Endodermal cell (in vitro differentiated cells): ENCODE measurements at regions not wholly inside any gene's neighbourhood (a gene's known extent, or its start where the extent isn't known, plus 50 kb on each side); places are given as distances from the start of the nearest gene placed in this dataset.

Experiments
- DNase-seq: peaks from one replicate; pipeline ENCODE4 v3.0.0-alpha.2; 2017
- H3K27ac ChIP-seq: 2 replicates; pipeline ENCODE4 v1.5.1; 2013; ENCODE audit warnings: mild to moderate bottlenecking, low read depth, low read length, moderate library complexity
- H3K27me3 ChIP-seq: 2 replicates; pipeline ENCODE4 v1.6.1; 2013; ENCODE audit warnings: mild to moderate bottlenecking, low read length, moderate library complexity; ENCODE audit not compliant: insufficient read depth, control insufficient read depth, poor library complexity, severe bottlenecking
- H3K36me3 ChIP-seq: 2 replicates; pipeline ENCODE4 v1.7.0; 2013; ENCODE audit warnings: mild to moderate bottlenecking, low read length, moderate library complexity; ENCODE audit not compliant: control insufficient read depth, insufficient read depth
- H3K4me1 ChIP-seq: one replicate; pipeline ENCODE4 v1.7.0; 2013; ENCODE audit warnings: low read length; ENCODE audit not compliant: control insufficient read depth, insufficient read depth
- H3K4me3 ChIP-seq: 2 replicates; pipeline ENCODE4 v1.5.1; 2013; ENCODE audit warnings: mild to moderate bottlenecking, low read length, moderate library complexity
- H3K9ac ChIP-seq: 2 replicates; pipeline ENCODE4 v1.6.1; 2013; ENCODE audit warnings: mild to moderate bottlenecking, low read length, moderate library complexity; ENCODE audit not compliant: poor library complexity, severe bottlenecking; ENCODE audit errors: extremely low read depth
- H3K9me3 ChIP-seq: 2 replicates; pipeline ENCODE4 v1.6.1; 2013; ENCODE audit warnings: mild to moderate bottlenecking, low read length, moderate library complexity; ENCODE audit not compliant: control insufficient read depth
- H3K27ac Mint-ChIP-seq: 2 replicates; pipeline ENCODE4 v1.8.0; 2020; ENCODE audit warnings: mixed read lengths
- H3K27me3 Mint-ChIP-seq: 2 replicates; pipeline ENCODE4 v1.8.0; 2021; ENCODE audit warnings: mild to moderate bottlenecking, mixed read lengths; ENCODE audit not compliant: insufficient read depth
- H3K36me3 Mint-ChIP-seq: 2 replicates; pipeline ENCODE4 v1.8.0; 2020; ENCODE audit warnings: low read depth, mixed read lengths
- H3K4me1 Mint-ChIP-seq: 2 replicates; pipeline ENCODE4 v1.8.0; 2020; ENCODE audit warnings: mixed read lengths
- H3K4me3 Mint-ChIP-seq: 2 replicates; pipeline ENCODE4 v1.8.0; 2020; ENCODE audit warnings: mild to moderate bottlenecking, moderate library complexity, mixed read lengths
- H3K9me3 Mint-ChIP-seq: 2 replicates; pipeline ENCODE4 v1.8.0; 2020; ENCODE audit warnings: mild to moderate bottlenecking, mixed read lengths
- WGBS, 2 experiments: methylation state at CpG; one replicate each; pipeline versions ENCODE4 v1.1.5 to v1.1.7; 2013; ENCODE audit warnings: missing lambda C conversion rate in 2 of 2, mixed read lengths in 1 of 2; ENCODE audit not compliant: insufficient coverage in 1 of 2, insufficient read length in 1 of 2; 5-methylcytosine and 5-hydroxymethylcytosine counted together
- TF ChIP-seq, protein P1 (sequence below): fragments of 200-600 bp; sonication (generic); conservative IDR thresholded peaks from 2 replicates; pipeline ENCODE4 v1.5.0; 2021; ENCODE audit warnings: antibody characterized with exemption, mild to moderate bottlenecking

- Histone ChIP-seq H3K9me3 (no peaks in the 10 kb centered on the region), H3K9ac (no peak overlapping the region), H3K27me3 (peaks cover 24% of the 10 kb centered on the region), H3K4me3 (no peak overlapping the region), H3K27ac (no peak overlapping the region), H3K4me1 (no peaks in the 10 kb centered on the region), H3K36me3 (no peaks in the 10 kb centered on the region)
- no peak for DNase-seq
- TF ChIP-seq, protein P1, sequence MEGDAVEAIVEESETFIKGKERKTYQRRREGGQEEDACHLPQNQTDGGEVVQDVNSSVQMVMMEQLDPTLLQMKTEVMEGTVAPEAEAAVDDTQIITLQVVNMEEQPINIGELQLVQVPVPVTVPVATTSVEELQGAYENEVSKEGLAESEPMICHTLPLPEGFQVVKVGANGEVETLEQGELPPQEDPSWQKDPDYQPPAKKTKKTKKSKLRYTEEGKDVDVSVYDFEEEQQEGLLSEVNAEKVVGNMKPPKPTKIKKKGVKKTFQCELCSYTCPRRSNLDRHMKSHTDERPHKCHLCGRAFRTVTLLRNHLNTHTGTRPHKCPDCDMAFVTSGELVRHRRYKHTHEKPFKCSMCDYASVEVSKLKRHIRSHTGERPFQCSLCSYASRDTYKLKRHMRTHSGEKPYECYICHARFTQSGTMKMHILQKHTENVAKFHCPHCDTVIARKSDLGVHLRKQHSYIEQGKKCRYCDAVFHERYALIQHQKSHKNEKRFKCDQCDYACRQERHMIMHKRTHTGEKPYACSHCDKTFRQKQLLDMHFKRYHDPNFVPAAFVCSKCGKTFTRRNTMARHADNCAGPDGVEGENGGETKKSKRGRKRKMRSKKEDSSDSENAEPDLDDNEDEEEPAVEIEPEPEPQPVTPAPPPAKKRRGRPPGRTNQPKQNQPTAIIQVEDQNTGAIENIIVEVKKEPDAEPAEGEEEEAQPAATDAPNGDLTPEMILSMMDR = no peak
- H3K27me3 Mint-ChIP-seq = peaks cover 38% of the 10 kb centered on the region
- H3K27ac Mint-ChIP-seq = no peak overlapping the region
- H3K9me3 Mint-ChIP-seq = no peaks in the 10 kb centered on the region
- WGBS, 2 experiments = 93% methylated on average over 8 of the region's 8 CpGs
- H3K4me1 Mint-ChIP-seq = no peaks in the 10 kb centered on the region
- no peak overlapping the region for H3K4me3 Mint-ChIP-seq
- H3K36me3 Mint-ChIP-seq = no peaks in the 10 kb centered on the region
Observed at GRCh38 chr6:165799391-165800153, 136.5 kb upstream of the PDE10A start.

DNA sequence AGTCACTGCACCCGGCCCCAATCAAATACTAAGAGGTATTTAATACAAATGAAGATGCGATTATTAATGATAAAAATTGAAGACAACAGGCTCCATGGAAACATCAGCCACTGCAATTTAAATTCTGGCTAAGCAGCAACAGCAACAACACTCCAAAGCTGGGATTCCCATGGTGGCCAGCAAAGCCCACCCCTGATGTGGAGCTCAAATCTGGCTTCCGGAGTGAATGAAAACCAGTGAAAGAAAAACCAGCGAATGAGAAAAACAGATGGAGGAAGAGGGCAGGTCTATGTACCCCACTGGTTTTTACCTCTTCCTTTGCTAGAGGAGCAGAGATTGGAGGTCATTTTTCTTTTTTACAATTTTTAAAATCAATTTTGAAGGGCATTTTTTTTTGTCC lies 135.9 kb upstream of the PDE10A start:
- Histone ChIP-seq H3K4me1 (no peaks in the 10 kb centered on the region), H3K36me3 (no peaks in the 10 kb centered on the region), H3K9ac (no peak overlapping the region), H3K27me3 (peaks cover 18% of the 10 kb centered on the region), H3K9me3 (no peaks in the 10 kb centered on the region), H3K4me3 (no peak overlapping the region), H3K27ac (no peak overlapping the region)
- Mint-ChIP-seq H3K9me3 (no peaks in the 10 kb centered on the region), H3K27me3 (peaks cover 32% of the 10 kb centered on the region), H3K4me3 (no peak overlapping the region), H3K4me1 (no peaks in the 10 kb centered on the region), H3K36me3 (no peaks in the 10 kb centered on the region), H3K27ac (no peak overlapping the region)
- no peak for DNase-seq
- 87 to 100% methylated on average over 2 to 4 of the region's 4 CpGs for WGBS, 2 experiments
- TF ChIP-seq, protein P1 = no peak

DNA sequence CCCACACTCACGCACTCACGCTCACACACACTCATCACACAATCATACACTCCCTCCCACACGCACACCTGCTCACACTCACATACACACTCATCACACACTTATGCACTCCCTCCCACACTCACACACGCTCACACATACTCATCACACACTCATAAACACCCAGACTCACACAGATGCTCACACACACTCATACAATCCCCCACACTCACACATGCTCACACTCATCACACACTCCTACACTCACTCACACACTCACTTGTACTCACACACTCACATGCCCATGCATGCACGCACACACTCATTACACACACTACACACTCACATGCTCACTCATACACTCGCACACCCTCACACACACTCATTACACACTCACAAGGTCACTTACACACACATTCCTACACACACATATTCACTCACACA lies 131.1 kb upstream of the PDE10A start:
- Mint-ChIP-seq H3K4me3 (no peak overlapping the region), H3K36me3 (no peaks in the 10 kb centered on the region), H3K27me3 (no peaks in the 10 kb centered on the region), H3K4me1 (no peaks in the 10 kb centered on the region), H3K9me3 (no peaks in the 10 kb centered on the region), H3K27ac (no peak overlapping the region)
- Histone ChIP-seq H3K9ac (no peak overlapping the region), H3K36me3 (no peaks in the 10 kb centered on the region), H3K27ac (no peak overlapping the region), H3K4me1 (no peaks in the 10 kb centered on the region), H3K9me3 (no peaks in the 10 kb centered on the region), H3K4me3 (no peak overlapping the region), H3K27me3 (no peaks in the 10 kb centered on the region)
- DNase-seq = no peak
- TF ChIP-seq, protein P1 = no peak
- 92 to 95% methylated on average over 3 to 6 of the region's 6 CpGs for WGBS, 2 experiments
